Neural progenitor cell (in vitro differentiated cells): ENCODE measurements at regions not wholly inside any gene's neighbourhood (a gene's known extent, or its start where the extent isn't known, plus 50 kb on each side); places are given as distances from the start of the nearest gene placed in this dataset.
A peak's percentile ranks its signal among the peaks of the same experiment; 100 is the strongest.

ENCODE experiments used
- DNase-seq: peaks from one replicate; pipeline ENCODE4 v3.0.0-alpha.2; 2016; ENCODE audit warnings: low spot score
- H2AFZ ChIP-seq: fragments of 200-600 bp; sonication (generic); replicated peaks from 2 replicates; pipeline ENCODE4 v1.6.1; 2016; ENCODE audit warnings: antibody characterized with exemption
- H3F3A ChIP-seq: fragments of 200-600 bp; sonication (generic); 2 replicates; pipeline ENCODE4 v1.6.1; 2016; ENCODE audit warnings: antibody characterized with exemption, low read depth
- H3K27ac ChIP-seq: fragments of 200-600 bp; sonication (generic); 2 replicates; pipeline ENCODE4 v1.5.1; 2016; ENCODE audit warnings: mild to moderate bottlenecking
- H3K27me3 ChIP-seq: fragments of 200-600 bp; sonication (generic); 2 replicates; pipeline ENCODE4 v1.6.1; 2016; ENCODE audit warnings: mild to moderate bottlenecking, moderate library complexity
- H3K36me3 ChIP-seq: fragments of 200-600 bp; sonication (generic); 2 replicates; pipeline ENCODE4 v1.5.1; 2016
- H3K4me1 ChIP-seq: fragments of 200-600 bp; sonication (generic); 2 replicates; pipeline ENCODE4 v1.6.1; 2016; ENCODE audit warnings: mixed run types
- H3K4me2 ChIP-seq: fragments of 200-600 bp; sonication (generic); 2 replicates; pipeline ENCODE4 v1.6.1; 2016
- H3K4me3 ChIP-seq: fragments of 200-600 bp; sonication (generic); 2 replicates; pipeline ENCODE4 v1.5.1; 2016
- H3K79me2 ChIP-seq: fragments of 200-600 bp; sonication (generic); 2 replicates; pipeline ENCODE4 v1.6.1; 2016; ENCODE audit warnings: low read depth
- H3K9ac ChIP-seq: fragments of 200-600 bp; sonication (generic); 2 replicates; pipeline ENCODE4 v1.6.1; 2016
- H3K9me3 ChIP-seq: fragments of 200-600 bp; sonication (generic); 2 replicates; pipeline ENCODE4 v1.5.1; 2016; ENCODE audit warnings: low read depth
- H4K20me1 ChIP-seq: fragments of 200-600 bp; sonication (generic); 2 replicates; pipeline ENCODE4 v1.6.1; 2016; ENCODE audit warnings: low read depth
- H3K27ac Mint-ChIP-seq: 3 replicates; pipeline ENCODE4 v1.8.0; 2021; ENCODE audit warnings: mixed read lengths
- H3K27me3 Mint-ChIP-seq: 2 replicates; pipeline ENCODE4 v1.8.0; 2022; ENCODE audit warnings: low read depth, mild to moderate bottlenecking, inconsistent platforms, moderate library complexity, mixed read lengths; ENCODE audit not compliant: insufficient read depth
- H3K36me3 Mint-ChIP-seq: 3 replicates; pipeline ENCODE4 v1.8.0; 2021; ENCODE audit warnings: mixed read lengths
- H3K4me1 Mint-ChIP-seq: 3 replicates; pipeline ENCODE4 v1.8.0; 2021; ENCODE audit warnings: mixed read lengths
- H3K4me3 Mint-ChIP-seq: 3 replicates; pipeline ENCODE4 v1.8.0; 2021; ENCODE audit warnings: mild to moderate bottlenecking, moderate library complexity, mixed read lengths
- H3K9me3 Mint-ChIP-seq: 3 replicates; pipeline ENCODE4 v1.8.0; 2020; ENCODE audit warnings: mixed read lengths
- CTCF ChIP-seq: fragments of 200-600 bp; sonication (generic); IDR thresholded peaks from 2 replicates; pipeline ENCODE4 v1.5.1; 2017; ENCODE audit warnings: antibody characterized with exemption, mild to moderate bottlenecking
- EZH2 ChIP-seq: fragments of 200-600 bp; sonication (generic); IDR thresholded peaks from 2 replicates; pipeline ENCODE4 v1.6.1; 2017; ENCODE audit warnings: antibody characterized with exemption, mild to moderate bottlenecking, moderate library complexity
- EZH2phosphoT487 ChIP-seq: fragments of 200-600 bp; sonication (generic); IDR thresholded peaks from 2 replicates; pipeline ENCODE4 v1.6.1; 2017; ENCODE audit warnings: antibody characterized with exemption

DNA sequence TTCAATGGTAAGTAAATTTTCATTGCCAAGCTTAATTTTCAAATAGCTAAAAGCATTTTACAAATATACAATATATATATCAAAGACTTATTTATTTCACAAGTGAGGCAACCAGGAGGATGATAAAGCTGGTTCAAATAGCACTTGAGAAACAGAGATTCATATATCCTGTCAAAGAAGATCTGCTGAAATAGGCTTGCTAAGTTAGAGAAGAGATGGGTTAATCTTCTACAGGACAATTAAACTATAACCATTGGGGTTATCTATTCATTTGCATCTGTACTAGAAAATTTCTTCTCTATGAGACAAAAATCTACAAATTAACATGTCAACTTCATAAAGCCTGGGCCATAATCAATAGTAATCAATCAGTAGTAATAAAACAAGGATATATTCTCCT is 637.7 kb upstream of the UBE2E2 start:
- TF ChIP-seq CTCF = no peak
- no peak for TF ChIP-seq EZH2
- no peak for TF ChIP-seq EZH2phosphoT487
- no peaks in the 10 kb centered on the region for H3F3A ChIP-seq
- Mint-ChIP-seq H3K4me3 (no peak overlapping the region), H3K27ac (no peak overlapping the region), H3K4me1 (no peaks in the 10 kb centered on the region), H3K36me3 (no peaks in the 10 kb centered on the region), H3K27me3 (no peaks in the 10 kb centered on the region), H3K9me3 (no peaks in the 10 kb centered on the region)
- H3K79me2 ChIP-seq = no peaks in the 10 kb centered on the region
- H4K20me1 ChIP-seq = no peaks in the 10 kb centered on the region
- no peak for DNase-seq
- H3K27ac ChIP-seq = no peak overlapping the region
- no peaks in the 10 kb centered on the region for H3K9me3 ChIP-seq
- no peaks in the 10 kb centered on the region for H3K36me3 ChIP-seq
- H2AFZ ChIP-seq = no peak overlapping the region
- H3K4me2 ChIP-seq = no peak overlapping the region
- no peak overlapping the region for H3K9ac ChIP-seq
- no peaks in the 10 kb centered on the region for H3K4me1 ChIP-seq
- no peak overlapping the region for H3K4me3 ChIP-seq
- no peaks in the 10 kb centered on the region for H3K27me3 ChIP-seq

DNA sequence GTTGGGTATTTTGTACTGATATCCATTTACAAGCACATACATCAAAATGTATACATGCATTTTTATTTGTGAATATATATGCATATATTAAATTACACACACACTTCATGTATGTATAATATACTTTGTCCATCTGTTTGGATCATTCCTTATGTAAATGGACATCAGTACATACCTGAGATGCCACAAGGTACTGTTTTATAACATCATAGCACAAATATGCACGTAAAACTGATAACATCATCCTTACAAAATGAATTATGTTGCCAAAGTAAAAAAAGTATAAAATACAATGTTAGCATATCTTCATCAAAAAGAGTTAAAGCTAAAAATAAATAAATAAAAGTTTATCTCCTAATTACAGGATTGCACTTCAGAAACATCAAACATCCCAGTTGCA is 634.8 kb upstream of the UBE2E2 start:
- no peaks in the 10 kb centered on the region for H3K27me3 Mint-ChIP-seq
- H3K27ac Mint-ChIP-seq = no peak overlapping the region
- no peak for TF ChIP-seq EZH2
- no peak for TF ChIP-seq EZH2phosphoT487
- no peak for TF ChIP-seq CTCF
- Histone ChIP-seq H4K20me1 (no peaks in the 10 kb centered on the region), H3K9me3 (no peaks in the 10 kb centered on the region), H3K9ac (no peak overlapping the region), H3K4me3 (no peak overlapping the region), H3K4me2 (no peak overlapping the region), H3K27me3 (no peaks in the 10 kb centered on the region), H2AFZ (no peak overlapping the region), H3K36me3 (no peaks in the 10 kb centered on the region), H3K79me2 (no peaks in the 10 kb centered on the region), H3K27ac (no peak overlapping the region), H3F3A (no peaks in the 10 kb centered on the region), H3K4me1 (no peaks in the 10 kb centered on the region)
- H3K4me1 Mint-ChIP-seq = no peaks in the 10 kb centered on the region
- H3K36me3 Mint-ChIP-seq = no peaks in the 10 kb centered on the region
- DNase-seq = no peak
- no peak overlapping the region for H3K4me3 Mint-ChIP-seq
- H3K9me3 Mint-ChIP-seq = no peaks in the 10 kb centered on the region

- TF ChIP-seq EZH2phosphoT487 = no peak
- no peak for TF ChIP-seq CTCF
- TF ChIP-seq EZH2 = no peak
- no peaks in the 10 kb centered on the region for H3K27me3 ChIP-seq
- H3K36me3 ChIP-seq = no peaks in the 10 kb centered on the region
- Mint-ChIP-seq H3K27ac (no peak overlapping the region), H3K4me3 (no peak overlapping the region), H3K4me1 (no peaks in the 10 kb centered on the region), H3K9me3 (no peaks in the 10 kb centered on the region), H3K27me3 (no peaks in the 10 kb centered on the region), H3K36me3 (no peaks in the 10 kb centered on the region)
- H3K27ac ChIP-seq = no peak overlapping the region
- H3K9me3 ChIP-seq = no peaks in the 10 kb centered on the region
- H4K20me1 ChIP-seq = no peaks in the 10 kb centered on the region
- no peaks in the 10 kb centered on the region for H3K79me2 ChIP-seq
- DNase-seq = no peak
- H3K4me2 ChIP-seq = no peak overlapping the region
- H3K9ac ChIP-seq = no peak overlapping the region
- H2AFZ ChIP-seq = no peak overlapping the region
- H3K4me1 ChIP-seq = no peaks in the 10 kb centered on the region
- no peaks in the 10 kb centered on the region for H3F3A ChIP-seq
- no peak overlapping the region for H3K4me3 ChIP-seq
These were observed 633.6 kb upstream of the UBE2E2 start for GRCh38 chr3:22569570-22569969.

GRCh38 chr3:22581007-22581406 is 622.1 kb upstream of the UBE2E2 start:
- no peaks in the 10 kb centered on the region for H3K27me3 ChIP-seq
- H3K4me3 ChIP-seq = no peak overlapping the region
- no peaks in the 10 kb centered on the region for H4K20me1 ChIP-seq
- Mint-ChIP-seq H3K4me3 (no peak overlapping the region), H3K27me3 (no peaks in the 10 kb centered on the region), H3K27ac (no peak overlapping the region), H3K9me3 (no peaks in the 10 kb centered on the region), H3K4me1 (no peaks in the 10 kb centered on the region), H3K36me3 (no peaks in the 10 kb centered on the region)
- H3K9ac ChIP-seq = no peak overlapping the region
- no peak for TF ChIP-seq EZH2phosphoT487
- TF ChIP-seq EZH2 = no peak
- no peak for TF ChIP-seq CTCF
- no peak for DNase-seq
- no peaks in the 10 kb centered on the region for H3K4me1 ChIP-seq
- no peaks in the 10 kb centered on the region for H3K9me3 ChIP-seq
- no peaks in the 10 kb centered on the region for H3K36me3 ChIP-seq
- no peak overlapping the region for H3K4me2 ChIP-seq
- H3K27ac ChIP-seq = no peak overlapping the region
- no peaks in the 10 kb centered on the region for H3F3A ChIP-seq
- H2AFZ ChIP-seq = peak overlapping the region; percentile 70
- H3K79me2 ChIP-seq = no peaks in the 10 kb centered on the region
